RWPE2 (cell line): ENCODE measurements at regions not wholly inside any gene's neighbourhood (a gene's known extent, or its start where the extent isn't known, plus 50 kb on each side); places are given as distances from the start of the nearest gene placed in this dataset.

Experiments
- ATAC-seq: fragments of 200-7000 bp; cut with Tn5 transposase; 3 replicates; pipeline ENCODE4 v1.9.1; 2021; ENCODE audit warnings: low read depth
- DNase-seq: peaks from one replicate; pipeline ENCODE4 v3.0.0-alpha.2; 2020; ENCODE audit warnings: low spot score
- H3K27ac ChIP-seq: fragments of 450-650 bp; 2 replicates; pipeline ENCODE4 v1.5.1; 2017; ENCODE audit warnings: mild to moderate bottlenecking; ENCODE audit not compliant: poor library complexity, severe bottlenecking
- H3K27me3 ChIP-seq: fragments of 250-450 bp; sonication (Bioruptor Pico); 2 replicates; pipeline ENCODE4 v1.5.1; 2021; ENCODE audit warnings: mild to moderate bottlenecking, moderate library complexity; ENCODE audit not compliant: insufficient read depth, poor library complexity, severe bottlenecking
- H3K36me3 ChIP-seq: fragments of 250-450 bp; sonication (Bioruptor Pico); 2 replicates; pipeline ENCODE4 v1.5.1; 2020; ENCODE audit warnings: low read depth, mild to moderate bottlenecking, moderate library complexity
- H3K4me1 ChIP-seq: fragments of 250-450 bp; sonication (Bioruptor Pico); 2 replicates; pipeline ENCODE4 v1.5.1; 2021; ENCODE audit warnings: mild to moderate bottlenecking, moderate library complexity; ENCODE audit not compliant: insufficient read depth, poor library complexity, severe bottlenecking
- H3K4me3 ChIP-seq: fragments of 250-450 bp; sonication (Bioruptor Pico); 2 replicates; pipeline ENCODE4 v1.5.1; 2021; ENCODE audit warnings: mild to moderate bottlenecking, moderate library complexity; ENCODE audit not compliant: severe bottlenecking
- H3K9me3 ChIP-seq: fragments of 250-450 bp; sonication (Bioruptor Pico); 2 replicates; pipeline ENCODE4 v1.5.1; 2021; ENCODE audit warnings: mild to moderate bottlenecking, moderate library complexity; ENCODE audit not compliant: severe bottlenecking
- TF ChIP-seq, protein P1 (sequence below): fragments of 450-650 bp; IDR thresholded peaks from one replicate; pipeline ENCODE4 v1.5.1; 2017; ENCODE audit warnings: mild to moderate bottlenecking, moderate library complexity; ENCODE audit not compliant: poor library complexity, severe bottlenecking

DNA sequence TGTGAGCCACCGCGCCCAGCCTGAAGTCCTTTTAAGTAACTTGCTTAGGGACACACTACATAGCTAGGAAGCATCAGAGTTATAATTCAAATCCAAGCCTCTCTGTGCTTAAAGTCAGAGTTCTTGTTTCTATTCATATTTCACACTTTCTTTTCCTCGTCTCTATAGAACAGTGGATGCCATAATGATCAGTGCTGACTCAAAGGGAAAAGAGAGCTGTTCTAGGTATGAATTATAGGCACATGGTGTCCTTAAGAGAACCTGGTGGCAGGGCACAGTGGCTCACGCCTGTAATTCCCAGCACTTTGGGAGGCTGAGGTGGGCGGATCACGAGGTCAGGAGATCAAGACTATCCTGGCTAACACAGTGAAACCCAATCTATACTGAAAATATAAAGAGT is 400.2 kb upstream of the DDI1 start:
- TF ChIP-seq, protein P1, sequence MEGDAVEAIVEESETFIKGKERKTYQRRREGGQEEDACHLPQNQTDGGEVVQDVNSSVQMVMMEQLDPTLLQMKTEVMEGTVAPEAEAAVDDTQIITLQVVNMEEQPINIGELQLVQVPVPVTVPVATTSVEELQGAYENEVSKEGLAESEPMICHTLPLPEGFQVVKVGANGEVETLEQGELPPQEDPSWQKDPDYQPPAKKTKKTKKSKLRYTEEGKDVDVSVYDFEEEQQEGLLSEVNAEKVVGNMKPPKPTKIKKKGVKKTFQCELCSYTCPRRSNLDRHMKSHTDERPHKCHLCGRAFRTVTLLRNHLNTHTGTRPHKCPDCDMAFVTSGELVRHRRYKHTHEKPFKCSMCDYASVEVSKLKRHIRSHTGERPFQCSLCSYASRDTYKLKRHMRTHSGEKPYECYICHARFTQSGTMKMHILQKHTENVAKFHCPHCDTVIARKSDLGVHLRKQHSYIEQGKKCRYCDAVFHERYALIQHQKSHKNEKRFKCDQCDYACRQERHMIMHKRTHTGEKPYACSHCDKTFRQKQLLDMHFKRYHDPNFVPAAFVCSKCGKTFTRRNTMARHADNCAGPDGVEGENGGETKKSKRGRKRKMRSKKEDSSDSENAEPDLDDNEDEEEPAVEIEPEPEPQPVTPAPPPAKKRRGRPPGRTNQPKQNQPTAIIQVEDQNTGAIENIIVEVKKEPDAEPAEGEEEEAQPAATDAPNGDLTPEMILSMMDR = no peak
- ATAC-seq = no peak
- Histone ChIP-seq H3K36me3 (no peaks in the 10 kb centered on the region), H3K4me1 (peaks cover 4% of the 10 kb centered on the region), H3K27me3 (no peaks in the 10 kb centered on the region), H3K4me3 (no peak overlapping the region), H3K9me3 (no peaks in the 10 kb centered on the region), H3K27ac (no peak overlapping the region)
- DNase-seq = no peak

DNA sequence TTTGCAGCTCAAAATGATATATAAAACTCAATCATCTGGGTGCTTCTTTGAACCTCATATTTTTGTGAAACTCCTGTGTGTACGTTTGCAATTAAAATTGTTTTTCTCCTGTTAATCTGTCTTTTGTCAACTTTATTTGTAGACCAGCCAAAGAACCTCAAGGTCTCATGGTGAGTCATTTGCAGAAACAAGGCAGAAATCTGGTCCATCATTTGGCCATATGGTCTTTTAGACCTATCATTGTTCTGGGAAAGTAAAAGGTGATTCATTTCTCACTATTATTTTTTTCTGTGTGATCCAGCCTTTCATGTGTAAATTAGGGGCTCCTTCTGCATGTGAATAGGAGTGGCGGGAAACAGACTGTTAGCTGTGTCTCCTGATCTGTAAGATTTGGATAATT is 399.1 kb upstream of the DDI1 start:
- H3K4me1 ChIP-seq = no peaks in the 10 kb centered on the region
- DNase-seq (no peak), ATAC-seq (no peak)
- H3K4me3 ChIP-seq = no peak overlapping the region
- no peaks in the 10 kb centered on the region for H3K36me3 ChIP-seq
- no peaks in the 10 kb centered on the region for H3K27me3 ChIP-seq
- H3K27ac ChIP-seq = no peak overlapping the region
- TF ChIP-seq, protein P1 = no peak
- H3K9me3 ChIP-seq = no peaks in the 10 kb centered on the region

DNA sequence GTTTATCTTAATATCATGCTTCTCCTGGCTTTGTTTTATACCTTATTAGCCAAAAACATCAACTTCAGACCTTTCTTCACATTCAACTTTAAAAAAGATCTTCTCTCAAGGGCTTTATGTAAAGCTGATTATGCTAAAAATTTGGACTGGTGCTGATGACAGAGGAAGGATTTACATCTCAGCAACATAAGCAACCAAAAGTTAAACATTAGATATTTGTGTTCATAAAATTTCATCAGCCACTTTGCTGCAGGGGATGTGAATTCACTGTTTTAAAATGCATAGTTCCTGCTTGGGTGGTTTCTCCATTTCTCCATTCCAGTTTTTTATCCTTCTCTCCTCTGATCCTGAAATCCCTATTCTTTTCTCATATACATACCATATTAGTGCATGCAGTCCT is 398.6 kb upstream of the DDI1 start:
- no peak overlapping the region for H3K27ac ChIP-seq

DNA sequence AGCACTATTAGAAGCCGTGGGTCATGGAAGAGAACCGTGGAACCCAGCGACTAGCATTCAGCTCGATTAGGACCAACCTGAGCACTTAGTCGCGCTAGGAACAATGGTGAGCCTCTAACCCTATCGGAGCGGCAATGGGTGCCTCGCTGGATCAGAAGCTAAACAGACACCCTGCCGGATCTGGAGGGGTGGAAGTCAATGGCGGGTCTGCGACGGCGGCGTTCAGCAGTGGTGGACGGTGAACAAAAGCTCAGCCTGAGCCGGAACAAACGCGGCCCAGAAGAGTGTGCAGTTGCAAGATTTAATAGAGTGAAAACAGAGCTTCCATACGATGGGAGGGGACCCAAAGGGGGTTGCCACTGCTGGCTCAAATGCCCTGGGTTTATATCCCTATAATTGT is 391.8 kb upstream of the DDI1 start:
- no peaks in the 10 kb centered on the region for H3K4me1 ChIP-seq
- no peak for ATAC-seq
- DNase-seq = no peak
- no peaks in the 10 kb centered on the region for H3K36me3 ChIP-seq
- no peak overlapping the region for H3K27ac ChIP-seq
- no peaks in the 10 kb centered on the region for H3K9me3 ChIP-seq
- TF ChIP-seq, protein P1 = no peak
- no peaks in the 10 kb centered on the region for H3K27me3 ChIP-seq
- H3K4me3 ChIP-seq = no peak overlapping the region

More for the DNA sequence above, 398.6 kb upstream of the DDI1 start:
- ATAC-seq (no peak), DNase-seq (no peak)
- no peaks in the 10 kb centered on the region for H3K36me3 ChIP-seq
- no peaks in the 10 kb centered on the region for H3K4me1 ChIP-seq
- H3K4me3 ChIP-seq = no peak overlapping the region
- TF ChIP-seq, protein P1 = no peak
- no peaks in the 10 kb centered on the region for H3K27me3 ChIP-seq
- H3K9me3 ChIP-seq = no peaks in the 10 kb centered on the region

DNA sequence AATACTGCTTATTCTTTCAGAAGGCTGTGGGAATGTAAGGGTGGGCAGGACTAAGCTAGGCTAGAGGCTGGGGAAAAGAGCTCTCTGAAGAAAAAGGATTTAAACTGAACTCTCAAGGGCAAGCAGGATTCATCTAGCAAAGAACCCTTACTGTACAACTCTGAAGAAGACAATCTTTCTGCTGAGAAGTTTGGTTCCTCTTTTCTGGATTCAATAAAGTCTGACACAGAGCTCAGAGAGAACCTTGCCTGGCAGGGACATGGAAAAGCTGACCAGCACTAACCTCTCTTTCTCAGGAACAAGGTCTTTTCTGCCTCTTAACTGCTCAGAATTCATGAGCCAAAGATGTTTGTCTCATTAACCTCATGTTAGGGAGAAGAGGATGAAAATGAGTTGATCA is 388.4 kb upstream of the DDI1 start:
- no peak overlapping the region for H3K4me3 ChIP-seq
- no peak overlapping the region for H3K27ac ChIP-seq
- TF ChIP-seq, protein P1 = no peak
- H3K27me3 ChIP-seq = no peaks in the 10 kb centered on the region
- no peaks in the 10 kb centered on the region for H3K9me3 ChIP-seq
- ATAC-seq (no peak), DNase-seq (no peak)
- no peaks in the 10 kb centered on the region for H3K36me3 ChIP-seq
- H3K4me1 ChIP-seq = no peaks in the 10 kb centered on the region
